Fibroblast of skin of scalp (primary cell): ENCODE measurements at regions not wholly inside any gene's neighbourhood (a gene's known extent, or its start where the extent isn't known, plus 50 kb on each side); places are given as distances from the start of the nearest gene placed in this dataset.
A peak's percentile ranks its signal among the peaks of the same experiment; 100 is the strongest.
"Not testable (repeated sequence)": the region's sequence is repeated elsewhere in the genome, so short reads cannot be mapped to it uniquely, and the experiment has no call there.

Experiments used
- DNase-seq: peaks from one replicate; pipeline ENCODE4 v3.0.0-alpha.2; 2013

GRCh38 chr22:25492841-25493734, 71.4 kb upstream of the GRK3 start:
- DNase-seq = no peak

GRCh38 chr22:25493794-25494193, 70.7 kb upstream of the GRK3 start:
- DNase-seq = no peak

GRCh38 chr22:25494774-25495173, 69.7 kb upstream of the GRK3 start:
- DNase-seq = no peak

GRCh38 chr22:25495285-25495684, 69.2 kb upstream of the GRK3 start:
- DNase-seq = no peak

GRCh38 chr22:25496396-25497064, 67.9 kb upstream of the GRK3 start:
- DNase-seq = no peak

- DNase-seq = peak; percentile 20
Measured at GRCh38 chr22:25497181-25497641, 67.3 kb upstream of the GRK3 start.

- DNase-seq = no peak
Measured at GRCh38 chr22:25497716-25498115, 66.8 kb upstream of the GRK3 start.

- DNase-seq = not testable (repeated sequence)
Measured at GRCh38 chr22:25500671-25501070, 63.8 kb upstream of the GRK3 start.

- DNase-seq = not testable (repeated sequence)
Measured at GRCh38 chr22:25504017-25504416, 60.5 kb upstream of the GRK3 start.

- DNase-seq = no peak
Measured at GRCh38 chr22:25508161-25508560, 56.3 kb upstream of the GRK3 start.

GRCh38 chr22:25508761-25509321, 55.6 kb upstream of the GRK3 start:
- no peak for DNase-seq

GRCh38 chr22:25509374-25509791, 55.1 kb upstream of the GRK3 start:
- no peak for DNase-seq

- no peak for DNase-seq
Measured at GRCh38 chr22:25510876-25511275, 53.6 kb upstream of the GRK3 start.

- DNase-seq = no peak
Measured at GRCh38 chr22:25511725-25512124, 52.8 kb upstream of the GRK3 start.

- peak; percentile 19 for DNase-seq
Measured at GRCh38 chr22:25514436-25515180, 49.9 kb upstream of the GRK3 start.
